NB4 (cell line): ENCODE measurements at regions not wholly inside any gene's neighbourhood (a gene's known extent, or its start where the extent isn't known, plus 50 kb on each side); places are given as distances from the start of the nearest gene placed in this dataset.

Experiments
- DNase-seq: peaks from one replicate; pipeline ENCODE4 v3.0.0; 2010; ENCODE audit warnings: low read depth
- H3K4me3 ChIP-seq: one replicate; pipeline ENCODE4 v1.5.1; 2011; ENCODE audit warnings: mild to moderate bottlenecking, low read depth, low read length, moderate library complexity
- CTCF ChIP-seq: IDR thresholded peaks from one replicate; pipeline ENCODE4 v1.5.1; 2012; ENCODE audit warnings: low read depth, low read length
- MAX ChIP-seq: IDR thresholded peaks from 2 replicates; pipeline ENCODE4 v1.6.1; 2011; ENCODE audit warnings: low read depth, low read length
- MYC ChIP-seq: IDR thresholded peaks from 2 replicates; pipeline ENCODE4 v1.6.1; 2011; ENCODE audit warnings: low read depth, low read length
- POLR2A ChIP-seq: IDR thresholded peaks from 2 replicates; pipeline ENCODE4 v1.6.1; 2011; ENCODE audit warnings: mild to moderate bottlenecking; ENCODE audit not compliant: insufficient read length; ENCODE audit errors: extremely low read depth

- DNase-seq: no peak
- TF ChIP-seq CTCF (no peak), MAX (no peak), POLR2A (no peak), MYC (no peak)
- no peak overlapping the region for H3K4me3 ChIP-seq
Measured at GRCh38 chr17:13378361-13378760, 223.4 kb downstream of the HS3ST3A1 start.

GRCh38 chr17:13374203-13375143 lies 227.3 kb downstream of the HS3ST3A1 start:
- no peak for TF ChIP-seq MAX
- no peak for TF ChIP-seq MYC
- no peak for TF ChIP-seq CTCF
- no peak for TF ChIP-seq POLR2A
- DNase-seq: no peak
- H3K4me3 ChIP-seq: no peak overlapping the region

GRCh38 chr17:13372432-13372831 lies 229.3 kb downstream of the HS3ST3A1 start:
- no peak for DNase-seq
- TF ChIP-seq POLR2A (no peak), MYC (no peak), CTCF (no peak), MAX (no peak)
- H3K4me3 ChIP-seq: no peak overlapping the region

GRCh38 chr17:13367154-13367553 lies 234.6 kb downstream of the HS3ST3A1 start:
- no peak overlapping the region for H3K4me3 ChIP-seq
- no peak for DNase-seq
- TF ChIP-seq MYC (no peak), MAX (no peak), POLR2A (no peak), CTCF (no peak)

- no peak for TF ChIP-seq CTCF
- no peak for TF ChIP-seq MAX
- no peak for TF ChIP-seq POLR2A
- TF ChIP-seq MYC: no peak
- no peak for DNase-seq
- no peak overlapping the region for H3K4me3 ChIP-seq
Measured at GRCh38 chr17:13365331-13365730, 236.4 kb downstream of the HS3ST3A1 start.
